Testis (tissue), 2 donors: ENCODE measurements at regions not wholly inside any gene's neighbourhood (a gene's known extent, or its start where the extent isn't known, plus 50 kb on each side); places are given as distances from the start of the nearest gene placed in this dataset.

ENCODE experiments used
- DNase-seq: peaks from one replicate; pipeline ENCODE4 v3.0.0-alpha.2; 2019
- H3K27ac ChIP-seq, 2 donors: fragments of 200-600 bp; sonication (generic); one replicate each; pipeline ENCODE4 v1.5.1; 2019
- H3K27me3 ChIP-seq: fragments of 200-600 bp; sonication (generic); one replicate; pipeline ENCODE4 v1.5.1; 2019
- H3K36me3 ChIP-seq: fragments of 200-600 bp; sonication (generic); one replicate; pipeline ENCODE4 v1.5.1; 2017; ENCODE audit warnings: low read depth; ENCODE audit errors: missing control alignments
- H3K4me1 ChIP-seq: fragments of 200-600 bp; sonication (generic); one replicate; pipeline ENCODE4 v1.5.1; 2019
- H3K4me3 ChIP-seq, 2 donors: fragments of 200-600 bp; sonication (generic); one replicate each; pipeline ENCODE4 v1.5.1; 2017 to 2019
- H3K9me3 ChIP-seq: fragments of 200-600 bp; sonication (generic); one replicate; pipeline ENCODE4 v1.5.1; 2017
- POLR2A ChIP-seq: fragments of 450-650 bp; IDR thresholded peaks from one replicate; pipeline ENCODE4 v1.6.1; 2017; ENCODE audit warnings: antibody characterized with exemption, mild to moderate bottlenecking, moderate library complexity
- WGBS, 2 donors: methylation state at CpG; one replicate each; pipeline ENCODE4 v1.1.5; 2018; 5-methylcytosine and 5-hydroxymethylcytosine counted together
- intact Hi-C: fragments of 100-400 bp; cut with DNase I; formaldehyde crosslinking; loops from one replicate; pipeline ENCODE4 v1.15.1; 2023; ENCODE audit warnings: low total_unique reads
- TF ChIP-seq, protein P1 (sequence below), 3 experiments: fragments of 450-650 bp in 2 of 3; fragments of 200-600 bp in 1 of 3; sonication (generic) in 1 of 3; IDR thresholded peaks; one replicate each; pipeline ENCODE4 v1.5.1; 2016 to 2019; ENCODE audit warnings: antibody characterized with exemption in 3 of 3, mild to moderate bottlenecking in 2 of 3, moderate library complexity in 1 of 3

DNA sequence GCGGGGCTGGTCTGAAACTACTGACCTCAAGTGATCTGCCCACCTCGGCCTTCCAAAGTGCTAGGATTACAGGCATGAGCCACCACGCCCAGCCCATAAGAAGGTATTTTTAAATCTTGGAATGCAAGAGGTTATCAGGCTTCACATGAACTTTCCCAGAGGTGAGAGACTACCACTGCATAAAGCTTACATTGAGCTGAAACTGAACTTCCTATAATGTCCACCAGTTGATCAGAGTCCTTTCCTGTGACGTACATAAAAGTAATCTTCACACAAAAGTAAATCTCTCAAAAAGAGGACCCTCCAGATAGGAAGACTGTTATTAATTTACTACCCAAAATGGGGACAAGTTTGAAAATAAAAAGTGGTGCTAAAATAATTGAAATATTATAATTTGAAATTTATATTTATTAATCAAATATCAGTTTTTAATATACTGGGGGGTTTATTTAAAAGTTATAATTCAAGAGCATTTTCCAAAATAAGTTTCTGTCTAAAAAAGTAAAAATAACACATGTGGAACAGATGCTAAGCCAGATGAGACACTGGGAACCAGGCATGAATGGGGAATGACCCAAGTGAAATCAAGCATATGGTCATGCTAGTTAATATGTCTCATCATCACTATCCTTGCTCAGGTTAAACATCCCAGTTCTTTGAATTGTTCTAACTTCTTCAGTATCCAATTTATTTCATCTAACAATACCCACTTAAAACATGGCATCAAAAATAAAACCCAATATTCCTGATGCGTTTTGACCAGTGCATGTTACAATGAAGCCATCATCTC lies 269.9 kb upstream of the UBE2E2 start:
- no peaks in the 10 kb centered on the region for H3K9me3 ChIP-seq
- TF ChIP-seq, protein P1, sequence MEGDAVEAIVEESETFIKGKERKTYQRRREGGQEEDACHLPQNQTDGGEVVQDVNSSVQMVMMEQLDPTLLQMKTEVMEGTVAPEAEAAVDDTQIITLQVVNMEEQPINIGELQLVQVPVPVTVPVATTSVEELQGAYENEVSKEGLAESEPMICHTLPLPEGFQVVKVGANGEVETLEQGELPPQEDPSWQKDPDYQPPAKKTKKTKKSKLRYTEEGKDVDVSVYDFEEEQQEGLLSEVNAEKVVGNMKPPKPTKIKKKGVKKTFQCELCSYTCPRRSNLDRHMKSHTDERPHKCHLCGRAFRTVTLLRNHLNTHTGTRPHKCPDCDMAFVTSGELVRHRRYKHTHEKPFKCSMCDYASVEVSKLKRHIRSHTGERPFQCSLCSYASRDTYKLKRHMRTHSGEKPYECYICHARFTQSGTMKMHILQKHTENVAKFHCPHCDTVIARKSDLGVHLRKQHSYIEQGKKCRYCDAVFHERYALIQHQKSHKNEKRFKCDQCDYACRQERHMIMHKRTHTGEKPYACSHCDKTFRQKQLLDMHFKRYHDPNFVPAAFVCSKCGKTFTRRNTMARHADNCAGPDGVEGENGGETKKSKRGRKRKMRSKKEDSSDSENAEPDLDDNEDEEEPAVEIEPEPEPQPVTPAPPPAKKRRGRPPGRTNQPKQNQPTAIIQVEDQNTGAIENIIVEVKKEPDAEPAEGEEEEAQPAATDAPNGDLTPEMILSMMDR (IDR thresholded peaks at IDR 0.05) = no peak
- TF ChIP-seq POLR2A = no peak
- intact Hi-C loops = no loop called here
- no peak overlapping the region for H3K4me3 ChIP-seq
- H3K36me3 ChIP-seq = no peaks in the 10 kb centered on the region
- no peak overlapping the region for H3K27ac ChIP-seq
- WGBS, 2 donors = 85 to 89% methylated on average over 5 of the region's 5 CpGs
- no peaks in the 10 kb centered on the region for H3K27me3 ChIP-seq
- no peak for DNase-seq
- H3K4me1 ChIP-seq = no peaks in the 10 kb centered on the region

DNA sequence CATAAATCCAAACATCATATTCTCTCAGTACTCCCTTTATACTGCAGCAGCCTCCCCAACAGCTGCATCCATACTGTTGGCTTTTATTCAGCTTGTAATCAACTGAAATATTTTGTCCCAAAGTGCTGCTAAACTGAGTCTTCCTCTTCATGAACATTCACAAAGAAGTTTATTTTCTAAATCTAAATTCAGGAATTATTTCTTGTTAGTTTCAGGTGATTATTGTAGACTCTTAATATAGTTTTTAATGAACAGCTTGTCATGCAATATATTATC lies 269.3 kb upstream of the UBE2E2 start:
- intact Hi-C loops = no loop called here
- Histone ChIP-seq H3K36me3 (no peaks in the 10 kb centered on the region), H3K9me3 (no peaks in the 10 kb centered on the region), H3K27me3 (no peaks in the 10 kb centered on the region), H3K27ac (no peak overlapping the region), H3K4me1 (no peaks in the 10 kb centered on the region), H3K4me3 (no peak overlapping the region)
- no peak for TF ChIP-seq POLR2A
- TF ChIP-seq, protein P1 (IDR thresholded peaks at IDR 0.05) = no peak
- DNase-seq = no peak

DNA sequence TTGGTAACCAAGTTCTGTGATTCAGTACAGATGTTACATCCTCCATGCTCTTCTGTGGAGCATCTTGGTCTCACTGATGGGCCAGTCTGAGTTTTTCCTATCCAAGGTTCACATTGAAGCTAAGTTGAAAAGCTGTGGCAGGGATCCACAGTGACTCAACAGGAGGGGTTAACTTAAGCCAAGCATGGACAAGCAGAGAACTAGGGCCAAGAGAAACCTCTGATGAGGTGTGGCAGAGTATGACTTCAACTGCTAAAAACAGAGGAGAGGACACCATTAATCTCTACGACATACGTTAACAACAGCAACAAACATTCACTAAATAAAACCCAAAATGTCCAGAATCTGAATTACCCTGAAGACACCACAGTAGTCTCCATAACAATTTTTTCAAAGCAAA lies 268.1 kb upstream of the UBE2E2 start:
- WGBS, 2 donors = 98 to 100% methylated on average over 2 of the region's 2 CpGs
- H3K27me3 ChIP-seq = no peaks in the 10 kb centered on the region
- no peaks in the 10 kb centered on the region for H3K9me3 ChIP-seq
- no peak for DNase-seq
- no peaks in the 10 kb centered on the region for H3K36me3 ChIP-seq
- no peak for TF ChIP-seq POLR2A
- TF ChIP-seq, protein P1 (IDR thresholded peaks at IDR 0.05) = no peak
- intact Hi-C loops = no loop called here
- H3K4me1 ChIP-seq = no peaks in the 10 kb centered on the region
- no peak overlapping the region for H3K4me3 ChIP-seq
- H3K27ac ChIP-seq = no peak overlapping the region

DNA sequence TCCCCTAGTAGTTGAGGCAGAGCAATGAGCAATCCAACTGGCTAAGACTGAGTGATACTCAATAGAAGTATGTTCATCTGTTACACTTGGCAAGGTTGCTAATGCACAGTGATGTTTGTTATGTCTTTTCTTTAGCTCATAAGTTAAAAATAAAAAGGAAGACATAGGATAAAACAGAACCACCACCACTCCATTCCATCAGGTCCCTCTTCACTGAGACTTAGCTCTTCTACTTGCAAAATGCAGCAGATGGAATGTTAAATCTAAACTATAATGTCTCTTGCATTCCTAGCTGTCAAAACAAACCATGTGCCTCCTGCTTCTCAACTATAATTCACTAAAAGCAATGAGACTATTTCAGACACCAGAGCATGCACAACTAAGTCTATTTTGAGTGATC lies 265.6 kb upstream of the UBE2E2 start:
- no peaks in the 10 kb centered on the region for H3K4me1 ChIP-seq
- no peaks in the 10 kb centered on the region for H3K36me3 ChIP-seq
- no peaks in the 10 kb centered on the region for H3K9me3 ChIP-seq
- intact Hi-C loops = no loop called here
- H3K4me3 ChIP-seq = no peak overlapping the region
- TF ChIP-seq, protein P1 (IDR thresholded peaks at IDR 0.05) = no peak
- TF ChIP-seq POLR2A = no peak
- no peak for DNase-seq
- H3K27me3 ChIP-seq = no peaks in the 10 kb centered on the region
- no peak overlapping the region for H3K27ac ChIP-seq

DNA sequence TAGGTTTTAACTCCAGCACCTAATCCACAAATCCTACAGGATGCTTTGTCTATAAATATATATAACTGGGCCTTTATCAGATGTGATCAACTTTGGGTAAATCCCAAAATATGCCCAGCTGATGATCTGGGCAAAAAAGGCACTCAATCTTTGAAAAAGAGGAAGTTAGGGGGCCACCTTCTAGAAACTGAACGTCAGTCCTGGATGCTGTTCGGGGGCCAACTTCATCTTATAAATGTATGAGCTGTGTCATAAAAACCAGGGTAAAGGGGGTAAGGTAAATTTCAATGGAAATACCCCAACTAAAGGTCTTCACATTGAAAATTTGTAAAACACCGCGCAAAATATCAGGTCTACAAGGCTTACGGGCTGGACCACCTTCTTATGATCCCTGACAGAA lies 264.4 kb upstream of the UBE2E2 start:
- TF ChIP-seq, protein P1 (IDR thresholded peaks at IDR 0.05) = no peak
- TF ChIP-seq POLR2A = no peak
- Histone ChIP-seq H3K4me3 (no peak overlapping the region), H3K36me3 (no peaks in the 10 kb centered on the region), H3K4me1 (no peaks in the 10 kb centered on the region), H3K27me3 (no peaks in the 10 kb centered on the region), H3K9me3 (no peaks in the 10 kb centered on the region), H3K27ac (no peak overlapping the region)
- no peak for DNase-seq
- intact Hi-C loops = no loop called here
- WGBS, 2 donors = 95 to 98% methylated on average over 5 of the region's 5 CpGs
